ENCODE measurements at regions not wholly inside any gene's neighbourhood (a gene's known extent, or its start where the extent isn't known, plus 50 kb on each side); places are given as distances from the start of the nearest gene placed in this dataset.
"Not testable (repeated sequence)": the region's sequence is repeated elsewhere in the genome, so short reads cannot be mapped to it uniquely, and the experiment has no call there.

- ChIA-PET POLR2A (interaction anchor here (0.8 to 12.1 kb wide), 8 partner anchors 19 to 495 kb away, joined by 3 to 469 read pairs (median 212); partner anchors contain the start of genes ANXA2R, TMEM267 and ZNF131), CTCF (interaction anchor here (0.7 to 10.2 kb wide), 7 partner anchors 19 to 80 kb away, joined by 3 to 85 read pairs (median 4); no protein-coding TSS in a partner anchor)
- Mint-ChIP-seq H3K9me3 (ENCODE audit: insufficient read depth) (peaks cover 3% of the 10 kb centered on the region), H3K27me3 (ENCODE audit: low read depth) (no peaks in the 10 kb centered on the region), H3K4me1 (ENCODE audit: low read depth) (peaks cover 56% of the 10 kb centered on the region), H3K4me3 (peak overlapping the region; percentile 72), H3K27ac (peak overlapping the region; percentile 75), H3K36me3 (ENCODE audit: low read depth) (peaks cover 46% of the 10 kb centered on the region)
- DNase-seq (no peak), ATAC-seq (no peak)
These were observed 50.9 kb downstream of the ANXA2R start for GRCh38 chr5:42989190-42989589.

GRCh38 chr5:42988568-42988967, 51.6 kb downstream of the ANXA2R start:
- Mint-ChIP-seq H3K9me3 (ENCODE audit: insufficient read depth) (peaks cover 3% of the 10 kb centered on the region), H3K27me3 (ENCODE audit: low read depth) (no peaks in the 10 kb centered on the region), H3K4me3 (peak overlapping the region; percentile 72), H3K27ac (peak overlapping the region; percentile 26), H3K36me3 (ENCODE audit: low read depth) (peaks cover 42% of the 10 kb centered on the region), H3K4me1 (ENCODE audit: low read depth) (peaks cover 56% of the 10 kb centered on the region)
- POLR2A ChIA-PET, result interaction anchor here (0.8 to 12.1 kb wide), 8 partner anchors 19 to 495 kb away, joined by 3 to 469 read pairs (median 212); partner anchors contain the start of genes ANXA2R, TMEM267 and ZNF131
- CTCF ChIA-PET, result interaction anchor here (0.7 to 10.2 kb wide), 8 partner anchors 19 to 85 kb away, joined by 3 to 85 read pairs (median 4); no protein-coding TSS in a partner anchor
- DNase-seq (no peak), ATAC-seq (no peak)

- Mint-ChIP-seq H3K27me3 (ENCODE audit: low read depth) (no peaks in the 10 kb centered on the region), H3K36me3 (ENCODE audit: low read depth) (peaks cover 47% of the 10 kb centered on the region), H3K9me3 (ENCODE audit: insufficient read depth) (peaks cover 3% of the 10 kb centered on the region), H3K27ac (peak overlapping the region; percentile 17), H3K4me1 (ENCODE audit: low read depth) (peaks cover 50% of the 10 kb centered on the region), H3K4me3 (no peak overlapping the region)
- DNase-seq, result no peak
- no peak for ATAC-seq
- ChIA-PET POLR2A (interaction anchor here (0.8 to 12.1 kb wide), 4 partner anchors 9 to 56 kb away, joined by 3 to 288 read pairs (median 3); no protein-coding TSS in a partner anchor), CTCF (interaction anchor here (0.6 kb wide), 1 partner anchor 77 kb away, joined by 4 read pairs; no protein-coding TSS in a partner anchor)
These were observed 54.7 kb downstream of the ANXA2R start for GRCh38 chr5:42985129-42986037.

- ATAC-seq (no peak), DNase-seq (no peak)
- POLR2A ChIA-PET, result interaction anchor here (0.8 to 12.1 kb wide), 5 partner anchors 33 to 57 kb away, joined by 3 to 288 read pairs (median 3); no protein-coding TSS in a partner anchor
- CTCF ChIA-PET, result no interaction called here
- H3K4me3 Mint-ChIP-seq, result no peak overlapping the region
- peaks cover 3% of the 10 kb centered on the region for H3K9me3 Mint-ChIP-seq (ENCODE audit: insufficient read depth)
- H3K4me1 Mint-ChIP-seq (ENCODE audit: low read depth), result peaks cover 42% of the 10 kb centered on the region
- peaks cover 48% of the 10 kb centered on the region for H3K36me3 Mint-ChIP-seq (ENCODE audit: low read depth)
- no peak overlapping the region for H3K27ac Mint-ChIP-seq
- H3K27me3 Mint-ChIP-seq (ENCODE audit: low read depth), result no peaks in the 10 kb centered on the region
These were observed 55.8 kb downstream of the ANXA2R start for GRCh38 chr5:42984307-42984706.

- no peak for ATAC-seq
- DNase-seq, result no peak
- Mint-ChIP-seq H3K27ac (no peak overlapping the region), H3K9me3 (ENCODE audit: insufficient read depth) (peaks cover 4% of the 10 kb centered on the region), H3K27me3 (ENCODE audit: low read depth) (no peaks in the 10 kb centered on the region), H3K4me3 (no peak overlapping the region), H3K36me3 (ENCODE audit: low read depth) (peaks cover 48% of the 10 kb centered on the region), H3K4me1 (ENCODE audit: low read depth) (peaks cover 24% of the 10 kb centered on the region)
- ChIA-PET POLR2A (no interaction called here), CTCF (no interaction called here)
These were observed 58.0 kb downstream of the ANXA2R start for GRCh38 chr5:42982107-42982622.

- H3K27me3 Mint-ChIP-seq (ENCODE audit: low read depth); CTCF ChIA-PET; H3K27ac Mint-ChIP-seq; H3K4me3 Mint-ChIP-seq; DNase-seq; ATAC-seq; H3K9me3 Mint-ChIP-seq (ENCODE audit: insufficient read depth); POLR2A ChIA-PET: not testable (repeated sequence)
- Mint-ChIP-seq H3K4me1 (ENCODE audit: low read depth) (peaks cover 18% of the 10 kb centered on the region), H3K36me3 (ENCODE audit: low read depth) (peaks cover 44% of the 10 kb centered on the region)
These were observed 58.6 kb downstream of the ANXA2R start for GRCh38 chr5:42981417-42982106.

GRCh38 chr5:42981015-42981414, 59.1 kb downstream of the ANXA2R start:
- H3K27ac Mint-ChIP-seq; CTCF ChIA-PET; ATAC-seq; H3K27me3 Mint-ChIP-seq (ENCODE audit: low read depth); POLR2A ChIA-PET; H3K4me3 Mint-ChIP-seq; H3K9me3 Mint-ChIP-seq (ENCODE audit: insufficient read depth); DNase-seq: not testable (repeated sequence)
- Mint-ChIP-seq H3K36me3 (ENCODE audit: low read depth) (peaks cover 39% of the 10 kb centered on the region), H3K4me1 (ENCODE audit: low read depth) (peaks cover 13% of the 10 kb centered on the region)

- H3K4me1 Mint-ChIP-seq (ENCODE audit: low read depth); DNase-seq; ATAC-seq; H3K4me3 Mint-ChIP-seq; H3K27me3 Mint-ChIP-seq (ENCODE audit: low read depth); POLR2A ChIA-PET; H3K27ac Mint-ChIP-seq; CTCF ChIA-PET; H3K9me3 Mint-ChIP-seq (ENCODE audit: insufficient read depth): not testable (repeated sequence)
- H3K36me3 Mint-ChIP-seq (ENCODE audit: low read depth), result peaks cover 33% of the 10 kb centered on the region
These were observed 59.7 kb downstream of the ANXA2R start for GRCh38 chr5:42980391-42980790.

- H3K4me3 Mint-ChIP-seq; H3K9me3 Mint-ChIP-seq (ENCODE audit: insufficient read depth); H3K27ac Mint-ChIP-seq; CTCF ChIA-PET; H3K27me3 Mint-ChIP-seq (ENCODE audit: low read depth); ATAC-seq; H3K4me1 Mint-ChIP-seq (ENCODE audit: low read depth); DNase-seq; POLR2A ChIA-PET: not testable (repeated sequence)
- H3K36me3 Mint-ChIP-seq (ENCODE audit: low read depth), result peaks cover 31% of the 10 kb centered on the region
These were observed 60.9 kb downstream of the ANXA2R start for GRCh38 chr5:42979242-42979641.

GRCh38 chr5:42974536-42974935, 65.6 kb downstream of the ANXA2R start:
- no peak overlapping the region for H3K27ac Mint-ChIP-seq
- ChIA-PET CTCF (interaction anchor here (1.5 kb wide), 1 partner anchor 66 kb away, joined by 3 read pairs; no protein-coding TSS in a partner anchor), POLR2A (interaction anchor here (0.6 kb wide), 1 partner anchor 23 kb away, joined by 3 read pairs; no protein-coding TSS in a partner anchor)
- H3K4me3 Mint-ChIP-seq, result no peak overlapping the region
- no peaks in the 10 kb centered on the region for H3K27me3 Mint-ChIP-seq (ENCODE audit: low read depth)
- peaks cover 21% of the 10 kb centered on the region for H3K36me3 Mint-ChIP-seq (ENCODE audit: low read depth)
- no peaks in the 10 kb centered on the region for H3K4me1 Mint-ChIP-seq (ENCODE audit: low read depth)
- no peak for ATAC-seq
- peaks cover 4% of the 10 kb centered on the region for H3K9me3 Mint-ChIP-seq (ENCODE audit: insufficient read depth)
- DNase-seq, result no peak

- Mint-ChIP-seq H3K4me3 (no peak overlapping the region), H3K9me3 (ENCODE audit: insufficient read depth) (no peaks in the 10 kb centered on the region), H3K36me3 (ENCODE audit: low read depth) (peaks cover 11% of the 10 kb centered on the region), H3K27me3 (ENCODE audit: low read depth) (no peaks in the 10 kb centered on the region), H3K27ac (no peak overlapping the region), H3K4me1 (ENCODE audit: low read depth) (peaks cover 10% of the 10 kb centered on the region)
- ATAC-seq, result no peak
- DNase-seq, result no peak
- CTCF ChIA-PET, result interaction anchor here (2.3 kb wide), 1 partner anchor 62 kb away, joined by 12 read pairs; no protein-coding TSS in a partner anchor
- POLR2A ChIA-PET, result no interaction called here
These were observed 69.2 kb downstream of the ANXA2R start for GRCh38 chr5:42970636-42971559.
